ENCODE measurements at regions not wholly inside any gene's neighbourhood (a gene's known extent, or its start where the extent isn't known, plus 50 kb on each side); places are given as distances from the start of the nearest gene placed in this dataset.

GRCh38 chr10:31604646-31605170 is 285.7 kb downstream of the ZEB1 start:
- no peak for DNase-seq

GRCh38 chr10:31604096-31604495 is 285.1 kb downstream of the ZEB1 start:
- no peak for DNase-seq

DNA sequence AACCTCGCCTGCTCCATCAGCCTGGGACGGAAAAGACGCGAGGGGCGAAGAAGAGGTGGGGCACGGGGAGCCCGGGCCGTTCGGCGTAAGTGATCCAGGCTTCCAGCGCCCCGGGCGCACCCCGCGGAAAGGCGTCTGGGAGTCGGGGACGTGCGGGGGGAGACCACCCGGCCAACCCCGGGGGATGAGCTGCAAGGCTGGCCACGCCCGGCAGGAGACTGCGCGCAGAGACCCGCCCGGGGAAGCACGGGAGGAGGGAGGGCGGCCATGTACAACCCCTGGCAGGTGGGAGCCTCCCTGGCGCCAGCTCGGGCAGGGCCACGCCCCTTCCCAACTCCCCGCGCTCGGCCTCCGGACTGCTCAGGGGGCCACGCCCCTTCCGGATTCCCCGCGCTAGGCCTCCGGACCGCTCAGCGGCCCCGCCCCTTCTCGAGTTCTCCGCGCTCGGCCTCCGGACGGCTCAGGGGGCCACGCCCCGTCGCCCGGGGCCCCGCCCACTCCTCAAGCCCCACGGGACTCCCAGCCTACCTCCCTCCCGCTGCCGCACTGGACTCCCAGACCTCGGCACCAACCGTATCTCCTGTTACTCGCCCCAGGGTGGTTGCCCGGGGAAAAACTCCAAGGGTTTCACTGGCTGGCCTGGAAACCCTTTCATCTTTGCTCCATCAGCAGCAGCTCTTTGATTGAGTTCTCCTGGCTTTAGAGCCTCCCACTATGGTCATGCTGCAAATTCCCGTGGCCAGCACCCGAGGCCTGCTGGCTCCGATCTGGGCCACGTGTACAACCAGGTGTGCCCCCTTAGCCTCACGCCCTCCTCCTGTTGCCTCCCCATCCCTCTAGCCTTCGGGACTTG is 284.4 kb downstream of the ZEB1 start:
- DNase-seq, result peak; percentile 91 to 92

DNA sequence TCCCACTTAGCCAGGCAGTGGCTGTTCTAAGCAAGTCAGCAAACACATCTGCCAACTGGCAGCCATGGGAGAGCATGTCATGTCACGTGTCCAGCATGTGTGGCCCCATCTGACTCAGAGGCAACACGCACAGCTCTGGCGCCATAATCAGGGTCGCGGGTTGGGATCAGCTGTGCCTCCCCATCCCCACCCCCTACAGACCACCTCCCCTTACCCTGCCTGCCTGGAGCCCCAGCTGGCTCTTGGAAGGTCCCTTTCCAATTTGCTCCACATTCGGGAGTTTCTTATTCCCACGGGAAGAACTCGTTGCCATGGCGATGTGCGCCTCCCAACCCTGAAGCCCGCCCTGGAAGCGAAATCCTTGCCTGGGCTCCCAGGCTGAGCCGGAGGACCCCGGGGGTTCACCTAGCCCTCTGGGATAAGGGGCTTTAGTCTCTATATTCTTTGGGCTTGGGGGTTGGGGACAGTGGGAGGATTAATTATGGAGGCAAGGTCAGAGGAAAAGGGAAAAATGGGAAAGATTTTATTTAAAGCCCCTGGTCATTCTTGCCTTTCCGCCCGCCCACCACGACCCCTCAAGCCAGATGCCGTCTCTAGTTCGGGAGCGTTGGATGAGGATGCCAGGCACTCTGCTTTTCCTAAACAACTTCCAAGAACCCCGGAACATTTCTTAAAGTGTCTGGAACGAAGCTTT is 283.7 kb downstream of the ZEB1 start:
- DNase-seq, result no peak

GRCh38 chr10:31601136-31601535 is 282.1 kb downstream of the ZEB1 start:
- no peak for DNase-seq

DNA sequence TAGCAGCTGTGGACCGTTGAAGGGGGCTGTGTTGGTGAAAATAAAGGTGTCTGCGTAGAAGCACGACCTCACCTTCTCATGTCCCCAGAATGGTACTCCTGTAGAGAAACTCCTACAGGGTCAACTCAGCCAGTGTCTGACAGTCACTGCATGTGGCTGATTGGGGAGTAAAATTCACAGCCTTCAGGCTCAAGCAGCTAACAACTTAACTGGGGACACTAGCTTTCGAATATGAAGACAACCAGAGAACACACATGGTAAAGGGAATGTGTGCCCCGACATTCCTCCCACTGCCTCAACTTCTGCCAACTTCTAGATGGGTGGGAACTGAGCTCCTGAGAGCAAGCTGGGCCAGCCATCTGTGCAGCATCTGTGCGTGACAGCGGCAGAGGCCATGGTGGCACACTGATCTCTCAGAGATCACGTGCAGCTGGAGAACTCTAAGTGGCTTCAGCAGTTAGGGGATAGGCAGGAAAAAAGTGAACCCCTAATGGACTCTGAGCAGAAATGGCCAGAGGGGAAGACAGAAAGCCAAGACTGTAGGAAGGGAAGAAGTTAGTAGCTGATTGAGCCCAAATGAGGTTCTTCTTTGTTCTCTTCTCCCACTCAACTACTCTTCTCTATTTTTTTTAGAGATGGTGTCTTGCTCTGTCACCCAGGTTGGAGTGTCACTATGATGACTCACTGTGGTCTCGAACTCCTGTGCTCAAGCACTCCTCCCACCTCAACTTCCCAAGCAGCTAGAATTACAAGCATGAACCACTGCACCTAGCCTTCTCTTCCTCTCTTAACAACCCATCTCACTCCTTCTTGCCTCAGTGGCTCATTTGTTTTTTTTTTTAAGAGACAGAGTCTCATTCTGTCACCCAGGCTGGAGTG is 280.8 kb downstream of the ZEB1 start:
- DNase-seq, result peak in 1 of 2 donors; percentile 61

- DNase-seq, result no peak
These were observed 277.7 kb downstream of the ZEB1 start for GRCh38 chr10:31596765-31597164.

- no peak for DNase-seq
These were observed 277.0 kb downstream of the ZEB1 start for GRCh38 chr10:31595992-31596391.

DNA sequence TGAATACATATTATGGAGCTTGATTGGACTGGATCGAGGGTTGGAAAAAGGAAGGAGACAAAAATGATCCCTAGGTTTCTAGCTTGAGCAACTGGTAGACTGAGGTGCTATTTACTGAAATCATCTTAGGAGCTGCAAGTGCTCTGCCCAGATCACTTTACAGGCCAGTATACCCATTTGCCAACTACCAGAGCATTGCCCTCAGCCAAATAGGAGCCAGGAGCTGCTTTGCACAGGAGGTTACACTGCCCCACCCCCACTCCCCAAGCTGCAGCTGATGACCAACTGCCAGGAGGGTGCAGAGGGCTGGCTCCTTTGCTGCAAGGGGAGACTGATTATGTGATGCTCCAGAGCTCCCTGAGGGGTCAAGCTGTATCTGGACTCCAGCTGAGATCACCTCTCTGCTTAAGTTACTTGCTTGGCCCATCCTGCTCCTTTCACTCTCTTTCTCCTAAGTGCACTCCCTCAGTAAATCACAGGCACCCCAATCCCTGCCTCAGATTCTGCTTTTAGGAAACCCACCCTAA is 275.4 kb downstream of the ZEB1 start:
- DNase-seq, result no peak

- no peak for DNase-seq
These were observed 274.1 kb downstream of the ZEB1 start for GRCh38 chr10:31593124-31593523.

- DNase-seq, result no peak
These were observed 272.6 kb downstream of the ZEB1 start for GRCh38 chr10:31591569-31591968.

DNA sequence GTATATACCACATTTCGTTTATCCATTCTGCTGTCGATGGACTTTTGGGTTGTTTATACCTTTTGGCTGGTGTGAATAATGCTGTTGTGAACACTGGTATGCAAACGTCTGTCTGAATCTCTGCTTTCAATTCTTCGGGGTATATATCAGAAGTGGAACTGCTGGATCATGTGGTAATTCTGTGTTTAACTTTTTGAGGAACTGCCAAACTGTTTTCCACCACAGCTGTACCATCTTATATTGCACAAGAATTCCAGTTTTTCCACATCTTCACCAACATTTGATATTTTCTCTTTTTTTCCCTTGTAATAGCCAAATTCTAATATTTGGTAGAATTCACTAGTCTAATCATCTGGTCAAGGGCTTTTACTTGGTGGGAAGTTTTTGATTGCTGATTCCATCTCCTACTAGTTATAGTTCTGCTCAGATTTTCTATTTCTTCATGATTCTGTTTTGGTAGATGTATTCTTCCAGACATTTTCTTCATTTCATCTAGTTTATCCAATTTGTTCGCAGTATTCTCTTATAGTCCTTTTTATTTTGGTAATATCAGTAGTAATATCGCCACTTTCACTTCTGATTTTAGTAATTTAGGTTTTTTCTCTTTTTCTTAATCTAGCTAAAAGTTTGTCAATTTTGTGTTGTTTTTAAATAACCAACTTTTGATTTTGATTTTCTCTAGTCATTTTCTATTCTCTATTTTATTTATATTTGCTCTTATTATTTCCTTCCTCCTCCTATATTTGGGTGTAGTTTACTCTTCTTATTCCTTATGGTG is 271.2 kb downstream of the ZEB1 start:
- peak; percentile 68 to 74 for DNase-seq

DNA sequence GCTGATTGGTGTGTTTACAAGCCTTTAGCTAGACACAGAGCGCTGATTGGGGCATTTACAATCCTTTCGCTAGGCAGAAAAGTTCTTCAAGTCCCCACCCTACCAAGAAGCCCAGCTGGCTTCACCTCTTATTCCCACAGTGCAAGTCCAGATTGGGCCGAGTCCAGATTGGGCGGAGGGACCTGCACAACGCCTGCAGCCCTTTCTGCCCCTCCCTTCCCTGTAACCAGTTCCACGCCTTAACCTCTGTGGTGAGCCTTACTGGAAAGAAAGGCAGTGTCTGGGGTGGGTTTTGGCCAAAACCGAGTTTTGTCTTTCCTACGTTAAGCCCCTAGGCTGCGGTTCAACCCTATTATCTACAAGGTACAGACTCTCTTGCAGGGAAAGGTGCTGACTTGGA is 268.7 kb downstream of the ZEB1 start:
- no peak for DNase-seq

DNA sequence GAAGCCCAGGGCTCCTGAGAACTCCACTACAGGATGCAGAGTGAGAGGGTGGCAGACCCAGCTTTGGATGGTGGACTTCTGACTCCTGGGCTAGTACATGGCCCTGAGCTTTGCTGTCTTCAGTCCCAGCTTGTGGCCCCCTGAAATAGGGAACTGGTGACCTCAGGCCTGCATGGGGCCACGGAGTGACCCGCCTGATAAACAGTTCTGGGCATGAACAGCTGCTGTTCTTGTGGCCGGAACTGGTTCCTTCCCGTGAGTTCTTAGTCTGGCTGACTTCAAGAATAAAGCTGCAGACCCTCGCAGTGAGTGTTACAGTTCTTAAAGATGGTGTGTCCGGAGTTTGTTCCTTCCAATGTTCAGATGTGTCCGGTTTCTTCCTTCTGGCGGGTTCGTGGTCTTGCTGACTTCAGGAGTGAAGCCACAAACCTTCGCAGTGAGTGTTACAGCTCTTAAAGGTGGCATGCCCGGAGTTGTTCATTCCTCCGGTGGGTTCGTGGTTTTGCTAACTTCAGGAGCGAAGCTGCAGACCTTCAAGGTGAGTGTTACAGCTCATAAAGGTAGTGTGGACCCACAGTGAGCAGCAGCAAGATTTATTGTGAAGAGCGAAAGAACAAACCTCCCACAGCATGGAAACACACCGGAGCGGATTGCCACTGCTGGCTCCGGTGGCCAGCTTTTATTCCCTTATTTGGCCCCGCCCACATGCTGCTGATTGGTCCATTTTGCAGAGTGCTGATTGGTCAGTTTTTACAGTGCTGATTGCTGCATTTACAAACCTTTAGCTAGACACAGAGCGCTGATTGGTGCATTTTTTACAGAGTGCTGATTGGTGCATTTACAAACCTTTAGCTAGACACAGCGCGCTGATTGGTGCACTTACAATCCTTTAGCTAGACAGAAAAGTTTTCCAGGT is 268.0 kb downstream of the ZEB1 start:
- peak; percentile 21 to 38 for DNase-seq

GRCh38 chr10:31584876-31585275 is 265.9 kb downstream of the ZEB1 start:
- DNase-seq, result no peak

- DNase-seq, result no peak
These were observed 265.1 kb downstream of the ZEB1 start for GRCh38 chr10:31584098-31584631.

DNA sequence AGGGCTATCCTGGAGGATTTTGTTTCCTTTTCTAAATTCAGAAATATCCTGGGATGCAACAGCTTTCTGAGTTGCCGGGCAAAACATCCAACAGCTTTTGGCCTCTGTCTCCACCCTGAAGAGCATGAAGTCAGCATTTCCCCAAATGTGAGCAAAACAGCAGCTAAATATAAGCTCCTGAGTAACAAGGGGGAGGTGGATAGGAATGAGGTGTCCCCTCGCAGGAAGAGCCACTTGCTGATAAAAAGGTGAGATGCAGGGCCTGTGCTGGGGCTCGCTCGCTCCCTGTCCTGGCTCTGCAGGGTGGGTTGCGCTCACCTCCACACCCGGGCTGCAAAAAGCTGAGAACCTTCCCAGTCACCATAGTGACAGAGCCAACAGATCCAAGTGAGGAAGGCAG is 264.3 kb downstream of the ZEB1 start:
- DNase-seq, result no peak

GRCh38 chr10:31582365-31583052 is 263.5 kb downstream of the ZEB1 start:
- DNase-seq, result peak in 1 of 2 donors; percentile 45

- DNase-seq, result peak; percentile 86
These were observed 262.8 kb downstream of the ZEB1 start for GRCh38 chr10:31581741-31582323.

Measured in inflammatory macrophage treated with lipopolysaccharide for 1 hour (primary cell).